HG03442 (cell line): ENCODE measurements at regions not wholly inside any gene's neighbourhood (a gene's known extent, or its start where the extent isn't known, plus 50 kb on each side); places are given as distances from the start of the nearest gene placed in this dataset.
"Not testable (repeated sequence)": the region's sequence is repeated elsewhere in the genome, so short reads cannot be mapped to it uniquely, and the experiment has no call there.

ENCODE experiments used
- ATAC-seq: cut with Tn5 transposase; IDR thresholded peaks from one replicate; pipeline ENCODE4 v1.9.1; 2021; ENCODE audit warnings: mild to moderate bottlenecking, moderate library complexity; ENCODE audit not compliant: unreplicated experiment

DNA sequence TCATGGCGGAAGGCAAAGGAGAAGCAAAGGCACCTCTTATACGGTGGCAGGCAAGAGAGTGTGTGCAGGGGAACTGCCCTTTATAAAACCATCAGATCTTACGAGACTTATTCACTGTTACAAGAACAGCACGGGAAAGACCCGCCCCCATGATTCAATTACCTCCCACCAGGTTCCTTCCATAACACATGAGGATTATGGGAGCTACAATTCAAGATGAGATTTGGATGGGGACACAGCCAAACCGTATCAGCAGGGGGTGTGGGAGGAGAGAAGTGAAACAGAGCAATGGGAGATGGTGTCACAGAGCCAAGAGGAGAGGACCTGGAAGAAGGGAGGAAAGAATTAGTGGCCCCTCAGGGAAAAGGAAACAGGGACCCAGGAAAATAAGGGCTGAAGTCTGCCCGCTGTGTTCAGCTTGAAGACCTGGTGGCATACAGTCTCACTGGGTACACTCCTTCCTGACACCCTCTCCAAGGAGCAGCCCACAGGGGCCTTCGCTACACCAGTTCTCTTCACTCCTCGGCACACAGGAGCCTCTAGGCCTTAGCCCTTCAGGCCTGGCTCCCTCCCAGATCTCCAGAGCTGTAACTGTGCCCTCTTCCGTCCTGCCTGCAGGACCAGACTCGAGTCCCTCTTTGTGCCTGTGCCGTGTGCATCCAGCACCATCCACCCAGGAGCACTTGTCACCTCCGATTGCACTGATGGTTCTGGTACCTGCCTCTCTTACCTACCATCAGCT, 262.1 kb downstream of the EIPR1 start:
- no peak for ATAC-seq

DNA sequence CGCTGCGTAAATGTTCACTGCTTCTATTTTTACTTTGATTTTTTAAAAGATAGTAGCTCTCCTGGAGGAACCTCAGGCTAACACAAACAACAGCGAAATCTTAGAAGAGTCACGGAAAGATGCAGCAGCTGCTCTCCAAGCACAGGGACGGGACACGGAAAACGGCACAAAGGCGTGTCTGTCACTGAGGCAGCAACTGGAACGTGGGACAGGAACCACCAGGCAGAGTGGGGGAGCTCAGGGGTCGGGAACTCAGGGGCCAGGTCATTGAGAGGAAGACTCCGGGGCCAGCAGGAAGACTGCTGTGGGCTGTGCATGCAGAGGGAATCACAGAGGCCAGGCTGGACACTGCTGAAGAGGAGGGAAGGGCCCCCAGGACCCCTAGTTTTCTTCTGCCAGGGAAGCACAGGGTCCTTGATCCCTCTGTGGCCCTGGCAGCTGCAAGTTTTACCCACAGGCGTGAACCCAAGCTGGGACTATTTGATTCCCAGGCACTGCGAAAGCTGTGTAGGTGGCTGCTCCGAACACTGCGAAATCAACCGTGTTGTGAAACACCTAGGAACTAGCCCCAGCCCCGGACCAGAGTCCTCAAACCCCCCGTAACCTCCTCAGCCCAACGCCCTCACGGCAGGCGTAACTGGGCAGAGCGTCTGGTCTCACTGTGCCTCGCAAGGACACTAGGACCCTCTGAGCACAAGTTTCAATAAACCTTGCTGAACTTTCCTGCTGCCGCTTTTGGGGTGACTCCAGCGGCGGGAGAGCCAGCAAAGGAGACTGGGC, 263.0 kb downstream of the EIPR1 start:
- no peak for ATAC-seq

GRCh38 chr2:3113769-3114168, 263.8 kb downstream of the EIPR1 start:
- ATAC-seq, result no peak

GRCh38 chr2:3113122-3113521, 264.5 kb downstream of the EIPR1 start:
- no peak for ATAC-seq

DNA sequence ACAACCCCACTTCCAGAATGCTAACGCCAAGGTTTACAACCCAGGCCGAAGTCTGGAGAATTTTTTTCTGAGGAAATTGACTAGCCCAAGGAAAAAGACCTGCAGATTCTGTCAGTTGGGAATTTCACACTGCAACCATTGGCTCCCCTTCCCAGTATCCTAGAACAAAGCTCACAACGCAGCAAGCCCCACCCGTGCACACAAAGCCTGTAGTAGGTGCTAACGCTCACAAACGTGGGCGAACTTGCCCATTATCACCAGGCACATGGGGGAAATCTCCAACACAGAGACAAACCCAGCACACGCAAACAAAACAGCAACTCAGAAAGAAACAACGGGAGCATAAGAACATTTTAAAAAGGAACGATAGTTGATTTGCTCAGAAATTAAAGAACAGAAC, 265.1 kb downstream of the EIPR1 start:
- no peak for ATAC-seq

GRCh38 chr2:3112131-3112530, 265.5 kb downstream of the EIPR1 start:
- no peak for ATAC-seq

- ATAC-seq, result no peak
These were observed 266.5 kb downstream of the EIPR1 start for GRCh38 chr2:3110994-3111666.

- ATAC-seq, result no peak
These were observed 267.1 kb downstream of the EIPR1 start for GRCh38 chr2:3110555-3110954.

DNA sequence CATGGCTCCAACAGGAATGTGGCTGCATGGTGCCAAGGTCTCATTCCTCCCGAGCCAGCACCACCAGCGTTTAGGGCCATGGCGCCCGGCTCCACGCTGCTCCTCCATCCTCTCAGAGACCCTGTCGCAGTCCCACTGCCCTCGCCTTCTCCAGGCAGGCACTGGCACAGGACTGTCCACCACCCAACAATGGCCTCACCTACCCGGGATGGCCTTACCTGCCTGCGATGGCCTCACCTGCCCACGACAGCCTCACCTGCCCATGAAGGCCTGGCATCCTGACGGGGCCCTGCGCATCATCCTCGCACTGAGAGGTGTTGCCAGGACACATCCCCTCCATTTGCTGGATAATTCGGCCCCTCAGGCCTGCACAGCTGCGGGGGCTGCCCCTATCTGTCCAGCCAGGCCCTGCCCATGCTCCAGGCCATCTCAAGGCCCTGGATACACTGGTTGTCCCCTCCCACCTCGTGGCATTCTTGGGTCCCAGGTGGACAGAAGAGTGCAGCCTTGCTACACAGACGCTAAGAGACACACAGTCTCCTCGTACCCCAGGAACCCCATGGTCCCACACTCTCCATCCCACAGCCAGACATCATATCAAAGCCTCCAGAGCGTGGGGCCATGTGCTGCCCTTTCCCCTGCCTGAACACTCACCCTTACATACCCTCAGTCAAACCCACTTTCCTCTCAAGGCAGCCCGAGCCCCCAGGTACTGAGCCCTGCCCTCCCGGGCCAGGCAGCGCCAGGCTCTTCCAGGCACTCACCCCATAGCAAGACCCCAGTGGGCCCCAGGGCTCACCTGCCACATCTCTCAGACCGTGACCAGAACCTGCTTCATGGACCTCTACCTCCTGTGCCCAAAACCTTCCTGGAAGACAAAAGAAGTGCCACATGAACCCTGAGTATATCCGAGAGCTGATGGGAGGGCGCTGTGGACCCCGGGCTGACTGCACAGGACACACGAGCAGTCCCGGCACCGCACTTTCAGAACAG, 268.6 kb downstream of the EIPR1 start:
- no peak for ATAC-seq

DNA sequence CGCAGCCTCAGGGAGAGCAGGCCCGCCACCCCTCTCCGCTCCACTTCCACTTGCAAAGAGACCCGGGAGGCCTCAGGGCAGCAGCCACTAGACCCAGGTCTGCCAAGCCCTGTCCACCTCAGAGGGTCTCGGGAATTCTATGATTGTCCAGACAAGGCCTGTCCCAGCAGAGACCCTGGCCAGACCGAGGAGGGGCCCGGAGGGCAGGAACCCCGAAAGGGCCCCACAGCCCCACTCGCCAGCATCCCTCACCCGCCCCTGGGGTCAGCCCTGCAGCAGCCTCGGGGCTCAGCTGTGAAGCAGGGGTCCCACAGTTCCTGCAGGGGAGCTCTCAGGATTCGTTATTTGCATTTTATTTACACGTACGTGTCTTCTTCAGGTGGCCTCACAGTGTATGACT, 269.5 kb downstream of the EIPR1 start:
- ATAC-seq, result no peak

DNA sequence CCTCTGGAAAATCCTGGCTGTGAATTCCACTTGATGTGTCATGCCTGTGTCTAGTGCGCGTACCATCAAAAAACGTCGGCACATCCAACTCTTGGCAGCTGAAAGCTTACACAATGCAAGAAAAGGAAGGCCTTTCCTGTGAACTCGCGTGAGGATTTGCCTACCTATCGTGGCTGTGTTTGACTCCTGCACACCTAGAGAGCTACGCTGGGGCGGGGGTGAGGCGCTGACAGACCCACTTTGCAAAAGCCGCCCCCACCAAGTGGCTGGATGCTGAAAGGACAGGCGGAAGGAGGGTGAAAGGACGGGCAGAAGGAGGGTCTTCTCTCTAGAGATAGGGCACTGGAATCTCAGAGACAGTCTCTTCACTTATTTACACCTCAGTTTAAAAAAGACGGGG, 270.1 kb downstream of the EIPR1 start:
- no peak for ATAC-seq

GRCh38 chr2:3105814-3106569, 271.6 kb downstream of the EIPR1 start:
- no peak for ATAC-seq

DNA sequence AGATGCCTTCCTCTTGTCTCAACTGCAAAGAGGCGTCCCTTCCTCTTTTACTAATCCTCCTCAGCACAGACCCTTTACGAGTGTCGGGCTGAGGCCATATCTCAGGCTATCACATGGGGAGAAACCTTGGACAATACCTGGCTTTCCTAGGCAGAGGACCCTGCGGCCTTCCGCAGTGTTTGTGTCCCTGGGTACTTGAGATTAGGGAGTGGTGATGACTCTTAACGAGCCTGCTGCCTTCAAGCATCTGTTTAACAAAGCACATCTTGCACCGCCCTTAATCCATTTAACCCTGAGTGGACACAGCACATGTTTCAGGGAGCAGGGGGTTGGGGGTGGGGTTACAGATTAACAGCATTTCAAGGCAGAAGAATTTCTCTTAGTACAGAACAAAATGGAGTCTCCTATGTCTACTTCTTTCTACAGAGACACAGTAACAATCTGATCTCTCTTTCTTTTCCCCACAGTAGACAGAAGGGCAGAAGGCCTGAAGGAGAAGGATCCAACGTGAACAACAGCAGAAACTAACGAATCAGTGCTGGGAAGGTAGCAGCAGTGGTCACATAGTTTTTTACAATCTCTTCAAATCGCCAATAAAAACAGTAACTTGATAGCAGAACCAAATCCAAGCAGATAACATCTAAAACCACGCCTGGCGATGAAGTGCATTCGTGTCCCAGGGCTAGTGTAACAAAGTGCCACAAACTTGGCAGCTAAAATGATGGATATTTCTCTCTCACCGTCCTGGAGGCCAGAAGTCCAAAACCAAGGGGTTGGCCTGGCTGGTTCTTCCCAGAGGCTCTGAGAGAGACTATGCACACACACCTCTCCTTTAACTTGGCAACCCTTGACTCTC, 272.4 kb downstream of the EIPR1 start:
- ATAC-seq, result not testable (repeated sequence)

- no peak for ATAC-seq
These were observed 273.4 kb downstream of the EIPR1 start for GRCh38 chr2:3104261-3104660.

GRCh38 chr2:3102922-3103569, 274.6 kb downstream of the EIPR1 start:
- ATAC-seq, result no peak

DNA sequence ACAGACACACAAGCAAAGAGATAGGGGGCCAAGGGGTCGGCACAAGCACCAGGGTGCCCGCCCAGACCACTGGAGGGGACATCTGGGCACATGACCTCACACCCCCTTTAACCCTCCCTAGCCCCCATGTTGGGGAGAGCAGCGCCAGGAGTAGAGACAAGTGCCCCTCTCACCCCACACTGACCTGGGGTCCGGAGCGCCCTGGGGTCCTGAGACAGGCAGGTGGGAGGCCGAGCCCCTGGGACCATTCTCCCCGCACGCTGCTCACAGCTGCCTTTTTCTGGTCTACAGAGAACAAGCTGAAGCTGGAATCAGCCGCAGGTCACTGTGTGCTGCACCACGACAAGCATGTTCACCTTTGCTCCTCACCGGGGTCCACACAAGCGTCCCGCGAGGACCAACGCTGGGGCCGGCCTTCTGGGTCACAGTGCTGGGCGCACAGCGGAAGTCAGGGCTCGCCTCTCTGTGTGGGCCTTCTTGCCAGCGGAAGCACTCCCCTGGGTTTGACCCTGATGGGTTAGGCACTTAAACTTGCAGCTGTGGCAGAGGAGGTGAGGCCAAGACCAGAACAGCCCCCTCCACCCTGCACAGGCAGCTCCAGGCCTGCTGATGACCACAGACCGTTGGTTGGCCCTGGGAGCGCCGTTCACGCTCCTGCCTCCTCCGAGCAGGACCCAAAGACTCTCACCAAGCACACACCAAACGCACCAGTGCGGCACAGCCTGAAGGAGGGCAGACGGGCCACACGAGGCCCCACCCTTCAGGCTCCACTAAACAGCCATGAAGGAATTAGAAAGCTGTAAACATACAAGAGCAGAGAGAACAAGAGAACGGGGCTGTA, 275.3 kb downstream of the EIPR1 start:
- no peak for ATAC-seq
